GM12875 (cell line): ENCODE measurements at regions not wholly inside any gene's neighbourhood (a gene's known extent, or its start where the extent isn't known, plus 50 kb on each side); places are given as distances from the start of the nearest gene placed in this dataset.

Experiments used
- H3K4me3 ChIP-seq: one replicate; pipeline ENCODE4 v1.5.1; 2011; ENCODE audit warnings: low read depth, low read length, control low read depth
- TF ChIP-seq, protein P1 (sequence below): IDR thresholded peaks from 2 replicates; pipeline ENCODE4 v1.5.1; 2011; ENCODE audit warnings: low read depth, mild to moderate bottlenecking, control low read depth, inconsistent platforms, low read length, moderate library complexity, borderline replicate concordance; ENCODE audit not compliant: insufficient read depth

DNA sequence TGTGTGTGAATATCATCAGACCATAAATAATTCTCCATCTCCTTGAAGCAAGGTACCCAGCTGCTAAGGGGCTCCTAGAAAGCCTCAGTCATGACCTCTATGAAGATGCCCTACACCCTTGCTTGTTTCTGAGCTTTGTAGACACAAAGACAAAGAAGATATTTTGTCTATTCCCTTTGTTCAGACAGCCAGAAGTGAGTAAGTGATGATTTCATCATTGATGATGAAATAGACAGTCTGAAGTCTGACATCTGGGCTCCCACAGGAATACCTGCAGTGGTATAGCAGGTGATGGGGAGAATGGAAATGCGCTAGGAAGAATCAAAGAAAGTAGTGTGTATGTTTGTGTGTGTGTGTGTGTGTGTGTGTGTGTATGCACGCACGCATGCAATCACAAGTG, 82.2 kb upstream of the DPT start:
- TF ChIP-seq, protein P1, sequence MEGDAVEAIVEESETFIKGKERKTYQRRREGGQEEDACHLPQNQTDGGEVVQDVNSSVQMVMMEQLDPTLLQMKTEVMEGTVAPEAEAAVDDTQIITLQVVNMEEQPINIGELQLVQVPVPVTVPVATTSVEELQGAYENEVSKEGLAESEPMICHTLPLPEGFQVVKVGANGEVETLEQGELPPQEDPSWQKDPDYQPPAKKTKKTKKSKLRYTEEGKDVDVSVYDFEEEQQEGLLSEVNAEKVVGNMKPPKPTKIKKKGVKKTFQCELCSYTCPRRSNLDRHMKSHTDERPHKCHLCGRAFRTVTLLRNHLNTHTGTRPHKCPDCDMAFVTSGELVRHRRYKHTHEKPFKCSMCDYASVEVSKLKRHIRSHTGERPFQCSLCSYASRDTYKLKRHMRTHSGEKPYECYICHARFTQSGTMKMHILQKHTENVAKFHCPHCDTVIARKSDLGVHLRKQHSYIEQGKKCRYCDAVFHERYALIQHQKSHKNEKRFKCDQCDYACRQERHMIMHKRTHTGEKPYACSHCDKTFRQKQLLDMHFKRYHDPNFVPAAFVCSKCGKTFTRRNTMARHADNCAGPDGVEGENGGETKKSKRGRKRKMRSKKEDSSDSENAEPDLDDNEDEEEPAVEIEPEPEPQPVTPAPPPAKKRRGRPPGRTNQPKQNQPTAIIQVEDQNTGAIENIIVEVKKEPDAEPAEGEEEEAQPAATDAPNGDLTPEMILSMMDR = no peak
- H3K4me3 ChIP-seq = no peak overlapping the region

DNA sequence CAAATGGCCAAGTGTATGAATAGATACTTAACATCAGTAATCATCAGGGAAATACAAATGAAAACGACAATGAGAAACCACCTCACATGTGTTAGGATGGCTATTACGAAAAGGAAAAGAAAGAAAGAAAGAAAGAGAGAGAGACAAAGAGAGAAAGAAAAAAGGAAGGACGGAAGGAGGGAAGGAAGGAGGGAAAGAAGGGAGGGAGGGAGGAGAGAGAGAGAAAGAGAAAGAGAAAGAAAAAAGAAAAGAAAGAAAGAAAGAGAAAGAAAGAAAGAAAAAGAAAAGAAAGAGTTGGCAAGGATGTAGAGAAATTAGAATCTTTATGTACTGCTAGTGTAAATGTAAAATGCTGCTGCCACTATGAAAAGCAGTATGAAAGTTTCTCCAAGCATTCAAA, 90.7 kb upstream of the DPT start:
- H3K4me3 ChIP-seq = no peak overlapping the region
- TF ChIP-seq, protein P1 = no peak

DNA sequence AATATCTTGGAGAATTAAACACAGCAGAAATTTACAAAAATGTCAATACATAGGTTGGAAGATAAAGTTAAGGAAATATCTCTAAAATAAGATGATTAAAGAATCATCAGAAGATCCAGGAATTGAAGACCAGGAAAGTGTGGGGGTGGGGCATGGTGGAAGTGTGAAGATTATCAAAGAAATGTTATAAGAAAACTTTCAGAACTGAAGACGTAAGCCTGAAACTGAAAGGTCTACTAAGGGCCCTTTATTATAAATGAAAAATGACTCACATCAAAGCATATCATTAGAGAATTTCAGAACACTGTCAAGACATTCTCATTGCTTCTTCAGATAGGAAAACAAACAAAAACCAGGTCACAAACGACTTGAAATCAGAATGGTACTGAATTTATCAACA, 92.4 kb upstream of the DPT start:
- TF ChIP-seq, protein P1 = no peak
- no peak overlapping the region for H3K4me3 ChIP-seq

DNA sequence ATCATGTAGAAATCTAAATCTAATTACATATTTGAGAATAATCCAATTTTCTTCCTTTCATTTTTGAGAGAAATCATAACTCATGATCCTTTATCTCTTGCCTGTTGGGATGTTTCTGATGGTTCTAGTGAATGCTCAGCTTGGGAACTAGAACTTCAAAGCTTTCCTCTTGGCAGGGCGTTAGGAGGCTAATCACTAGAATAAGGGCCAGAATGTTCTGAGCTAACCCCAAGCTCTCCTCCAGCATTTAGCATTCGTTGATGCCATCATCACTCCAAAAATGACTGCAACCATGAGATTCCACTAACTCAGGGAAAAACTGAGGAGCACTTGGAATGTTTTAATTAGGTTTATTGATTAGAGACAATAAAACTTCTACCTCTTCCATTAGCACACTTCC, 93.9 kb upstream of the DPT start:
- no peak overlapping the region for H3K4me3 ChIP-seq
- TF ChIP-seq, protein P1 = no peak

DNA sequence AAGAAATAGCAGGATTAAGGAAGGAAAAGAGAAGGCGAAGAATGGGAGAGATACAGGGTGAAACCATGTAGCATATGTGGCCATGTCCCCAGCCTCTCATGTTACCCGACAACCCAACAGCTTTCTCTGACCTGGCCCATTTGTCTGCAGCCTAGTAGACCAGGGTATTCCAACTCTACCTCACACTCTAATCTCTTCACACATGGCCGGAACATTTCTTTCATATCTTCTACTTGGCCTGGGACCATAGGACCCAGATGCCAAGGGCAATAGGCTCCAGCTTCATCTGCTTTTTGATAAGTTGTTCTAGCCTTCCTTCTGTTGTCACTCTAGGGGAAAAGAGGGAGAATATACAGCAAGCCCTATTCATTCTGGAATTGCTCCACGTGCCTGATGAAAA, 95.0 kb upstream of the DPT start:
- no peak overlapping the region for H3K4me3 ChIP-seq
- TF ChIP-seq, protein P1 = no peak

DNA sequence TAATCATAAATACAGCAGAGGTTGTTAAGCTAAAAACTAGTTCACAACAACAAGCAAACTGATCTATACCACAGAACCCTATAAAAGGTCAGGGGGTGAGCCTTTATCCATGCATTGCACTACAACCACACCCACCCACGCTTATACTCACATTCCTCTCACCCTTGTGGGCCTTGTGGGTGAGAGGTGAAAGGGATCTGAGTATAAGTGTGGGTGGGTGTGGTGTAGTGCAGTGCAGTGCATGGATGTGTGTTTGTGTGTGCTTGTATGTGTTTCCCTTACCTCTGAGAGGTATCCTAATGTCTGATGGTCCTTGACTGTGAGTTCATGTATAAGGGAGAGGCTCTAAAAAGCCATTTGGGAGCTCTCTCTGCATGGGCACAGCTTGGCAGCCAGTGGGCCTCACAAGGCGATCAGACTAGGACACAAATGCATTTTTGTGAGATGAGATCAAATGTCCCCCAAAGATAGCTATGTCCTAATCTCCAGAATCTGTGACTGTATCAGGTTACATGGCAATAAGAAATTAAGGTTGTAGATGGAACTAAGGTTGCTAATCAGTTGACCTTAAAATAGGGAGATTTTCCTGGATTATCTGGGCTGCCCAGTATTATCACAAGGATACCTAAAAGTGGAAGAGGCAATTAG, 95.5 kb upstream of the DPT start:
- TF ChIP-seq, protein P1 = no peak
- no peak overlapping the region for H3K4me3 ChIP-seq

DNA sequence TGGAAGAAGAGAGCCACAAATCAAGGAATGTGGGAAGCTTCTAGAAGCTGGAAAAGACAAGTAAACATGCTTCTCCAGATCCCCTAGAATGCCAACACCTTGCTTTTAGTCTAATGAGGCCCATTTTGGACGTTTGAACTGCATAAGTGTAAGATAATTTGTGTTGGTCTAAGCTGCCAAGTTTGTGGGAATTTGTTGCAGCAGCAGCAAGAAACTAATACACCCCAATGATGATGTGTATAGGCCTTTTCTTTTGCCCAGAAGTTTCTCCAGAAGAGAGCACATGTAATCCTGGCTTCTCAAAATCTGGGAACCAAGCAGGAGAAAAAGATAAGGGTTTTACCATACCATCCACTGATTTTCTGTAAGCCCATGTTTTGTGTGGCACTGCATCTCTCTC, 96.1 kb upstream of the DPT start:
- TF ChIP-seq, protein P1 = no peak
- H3K4me3 ChIP-seq = no peak overlapping the region
